BLaER1 treated with 17β-estradiol and CSF1 and Interleukin-3, amounts not matched to agents 10 nM and 100 nM (cell line): ENCODE measurements at regions not wholly inside any gene's neighbourhood (a gene's known extent, or its start where the extent isn't known, plus 50 kb on each side); places are given as distances from the start of the nearest gene placed in this dataset.
A peak's percentile ranks its signal among the peaks of the same experiment; 100 is the strongest.
"Not testable (repeated sequence)": the region's sequence is repeated elsewhere in the genome, so short reads cannot be mapped to it uniquely, and the experiment has no call there.

Experiments
- H3K27ac ChIP-seq, 11 experiments: shearing (Covaris generic); formaldehyde crosslinking; 2 replicates each; pipeline ENCODE4 v1.8.1; 2022
- H3K27me3 ChIP-seq, 11 experiments: shearing (Covaris generic); formaldehyde crosslinking; 2 replicates each; pipeline ENCODE4 v1.8.1; 2022
- H3K36me3 ChIP-seq, 11 experiments: shearing (Covaris generic); formaldehyde crosslinking; 2 replicates each; pipeline ENCODE4 v1.8.1; 2022
- H3K4me1 ChIP-seq, 10 experiments: shearing (Covaris generic); formaldehyde crosslinking; 2 replicates each; pipeline ENCODE4 v1.8.1; 2022
- H3K4me2 ChIP-seq, 11 experiments: shearing (Covaris generic); formaldehyde crosslinking; 2 replicates each; pipeline ENCODE4 v1.8.1; 2022
- H3K4me3 ChIP-seq, 10 experiments: shearing (Covaris generic); formaldehyde crosslinking; 2 replicates each; pipeline ENCODE4 v1.8.1; 2022
- H3K9ac ChIP-seq, 11 experiments: shearing (Covaris generic); formaldehyde crosslinking; 2 replicates each; pipeline ENCODE4 v1.8.1; 2022
- H3K9me3 ChIP-seq, 11 experiments: shearing (Covaris generic); formaldehyde crosslinking; replicated peaks in 1 of 11; 2 replicates each; pipeline ENCODE4 v1.8.1; 2022
- H4K20me1 ChIP-seq, 11 experiments: shearing (Covaris generic); formaldehyde crosslinking; 2 replicates each; pipeline ENCODE4 v1.8.1; 2022
- Cebpa-rat ChIP-seq, 11 experiments: shearing (Covaris generic); IDR thresholded peaks; 2 replicates each; pipeline ENCODE4 v1.8.1; 2022

DNA sequence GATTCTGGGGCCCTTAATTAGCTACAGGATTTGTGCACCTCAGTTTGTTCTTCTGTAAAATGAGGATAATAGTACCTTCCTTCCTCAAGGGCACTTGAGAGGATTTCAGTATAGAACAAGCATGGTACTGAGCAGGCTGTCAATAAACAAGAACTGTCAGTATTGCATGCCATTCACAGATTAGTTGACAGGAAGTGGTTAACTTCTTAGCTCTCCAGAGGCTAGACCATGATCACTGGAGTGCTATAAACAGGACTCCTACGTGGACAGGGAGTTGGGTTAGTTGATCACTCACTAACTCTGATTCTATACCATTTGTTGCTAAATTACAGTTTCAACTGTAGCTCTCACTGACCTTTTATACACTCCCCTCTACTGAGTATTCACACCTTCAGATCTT, 126.2 kb upstream of the DAB1 start:
- Histone ChIP-seq H3K27ac (no peak overlapping the region), H3K27me3 (no peaks in the 10 kb centered on the region), H3K9ac (no peak overlapping the region), H3K4me3 (no peak overlapping the region), H3K4me1 (peaks cover 8 to 37% (median 26%) of the 10 kb centered on the region in 10 experiments; a peak in 19 of 20 replicates), H3K9me3 (no peaks in the 10 kb centered on the region), H4K20me1 (no peaks in the 10 kb centered on the region), H3K4me2 (peak overlapping the region; percentile 30 to 71 (median 48)), H3K36me3 (no peaks in the 10 kb centered on the region)
- TF ChIP-seq Cebpa-rat (IDR thresholded peaks at IDR 0.05) = no peak

DNA sequence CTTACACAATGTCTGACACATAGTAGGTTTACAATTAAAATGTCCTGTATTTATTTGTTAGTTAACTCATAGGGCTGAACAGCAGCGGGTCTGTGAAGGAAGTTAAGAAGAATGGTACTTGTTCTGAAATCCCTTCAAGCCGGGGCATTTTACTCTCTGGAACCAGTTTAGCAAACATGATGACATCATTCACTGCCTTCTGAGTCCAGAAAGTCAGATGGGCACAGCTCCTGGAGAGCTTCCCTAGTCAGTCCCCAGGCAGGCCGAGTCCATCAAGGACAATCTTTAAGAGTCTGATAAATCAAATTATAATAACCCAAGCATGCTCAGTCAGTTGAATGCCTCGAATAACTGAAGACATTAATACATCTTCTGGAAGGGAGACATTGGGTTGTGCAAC, 125.4 kb upstream of the DAB1 start:
- no peak for TF ChIP-seq Cebpa-rat (IDR thresholded peaks at IDR 0.05)
- 0 out of 22 replicates have a peak, but pooled peaks cover 0 to 7% (median 0%) of the 10 kb centered on the region in 11 experiments for H3K9me3 ChIP-seq
- no peak overlapping the region for H3K4me3 ChIP-seq
- no peaks in the 10 kb centered on the region for H4K20me1 ChIP-seq
- H3K36me3 ChIP-seq = no peaks in the 10 kb centered on the region
- H3K4me1 ChIP-seq = peaks cover 8 to 37% (median 26%) of the 10 kb centered on the region in 10 experiments; a peak in 19 of 20 replicates
- no peak overlapping the region for H3K27ac ChIP-seq
- H3K4me2 ChIP-seq = peak overlapping the region in 6 of 11 experiments; percentile 38 to 71 (median 62); a peak in 9 of 22 replicates
- H3K9ac ChIP-seq = no peak overlapping the region
- H3K27me3 ChIP-seq = no peaks in the 10 kb centered on the region

DNA sequence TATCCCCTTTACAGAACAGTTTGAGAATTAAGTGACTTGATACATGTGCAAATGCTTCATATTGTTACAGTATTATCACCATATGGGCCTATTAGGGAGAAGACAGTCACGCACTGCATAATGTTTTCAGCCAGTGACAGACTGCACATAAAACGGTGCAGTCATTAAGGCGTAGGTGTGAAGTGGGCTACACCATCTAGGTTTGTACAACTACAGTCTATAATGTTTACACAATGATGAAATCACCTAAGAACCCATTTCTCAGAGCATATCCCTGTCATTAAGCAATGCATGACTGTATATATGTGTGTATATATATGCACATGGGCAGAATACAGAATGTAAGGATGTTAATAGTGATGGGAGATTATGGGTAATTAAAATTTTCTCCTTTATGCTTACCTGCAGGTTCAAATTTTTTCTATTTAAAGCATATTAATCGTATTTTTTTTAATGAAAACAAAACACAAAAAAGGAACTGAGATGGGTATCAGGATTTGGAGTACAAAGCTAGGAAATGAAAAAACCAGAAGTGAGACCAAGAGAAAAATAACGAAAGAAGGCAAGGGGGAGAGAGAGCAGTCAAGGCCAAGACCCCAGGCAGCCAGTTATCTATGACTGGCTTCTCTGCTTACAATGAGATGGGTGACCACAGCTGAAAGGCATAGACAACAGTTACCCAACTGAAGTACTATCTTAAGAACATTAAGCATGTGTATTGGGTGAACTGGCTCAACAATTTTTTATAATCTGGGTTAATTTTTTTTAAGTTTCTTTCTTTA, 122.9 kb upstream of the DAB1 start:
- H4K20me1 ChIP-seq = no peaks in the 10 kb centered on the region
- no peak for TF ChIP-seq Cebpa-rat (IDR thresholded peaks at IDR 0.05)
- H3K4me3 ChIP-seq = no peak overlapping the region
- no peaks in the 10 kb centered on the region for H3K36me3 ChIP-seq
- H3K9me3 ChIP-seq = peaks cover 0 to 9% (median 0%) of the 10 kb centered on the region in 11 experiments; a peak in 1 of 22 replicates
- H3K4me1 ChIP-seq = peaks cover 8 to 37% (median 25%) of the 10 kb centered on the region in 10 experiments; a peak in 19 of 20 replicates
- no peaks in the 10 kb centered on the region for H3K27me3 ChIP-seq
- H3K9ac ChIP-seq = no peak overlapping the region
- peak overlapping the region in 5 of 11 experiments; percentile 2 to 34 (median 13); a peak in 6 of 22 replicates for H3K4me2 ChIP-seq
- no peak overlapping the region for H3K27ac ChIP-seq

DNA sequence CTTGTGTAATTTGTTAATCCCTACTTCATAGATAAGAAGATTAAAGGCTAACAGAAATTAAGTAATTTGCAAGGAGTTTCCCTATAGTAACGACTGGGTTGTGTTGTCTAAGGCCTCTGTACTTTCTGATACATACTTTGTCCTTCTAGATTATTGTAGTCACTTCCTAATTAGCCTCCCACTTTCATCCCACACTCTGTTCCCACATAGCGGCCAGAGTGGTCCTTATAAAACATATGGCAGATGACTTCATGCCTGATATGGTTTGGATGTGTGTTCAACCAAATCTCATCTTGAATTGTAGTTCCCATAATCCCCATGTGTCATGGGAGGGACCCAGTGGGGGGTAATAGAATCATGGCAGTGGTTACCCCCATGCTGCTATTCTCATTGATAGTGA, 120.5 kb upstream of the DAB1 start:
- H3K4me1 ChIP-seq = peaks cover 0 to 20% (median 12%) of the 10 kb centered on the region in 10 experiments; a peak in 14 of 20 replicates
- no peaks in the 10 kb centered on the region for H3K36me3 ChIP-seq
- no peak overlapping the region for H3K9ac ChIP-seq
- TF ChIP-seq Cebpa-rat (IDR thresholded peaks at IDR 0.05) = no peak
- H3K4me3 ChIP-seq = no peak overlapping the region
- no peaks in the 10 kb centered on the region for H4K20me1 ChIP-seq
- no peaks in the 10 kb centered on the region for H3K27me3 ChIP-seq
- no peak overlapping the region for H3K27ac ChIP-seq
- no peak overlapping the region for H3K4me2 ChIP-seq
- peaks cover 0 to 9% (median 0%) of the 10 kb centered on the region in 11 experiments; a peak in 2 of 22 replicates for H3K9me3 ChIP-seq

DNA sequence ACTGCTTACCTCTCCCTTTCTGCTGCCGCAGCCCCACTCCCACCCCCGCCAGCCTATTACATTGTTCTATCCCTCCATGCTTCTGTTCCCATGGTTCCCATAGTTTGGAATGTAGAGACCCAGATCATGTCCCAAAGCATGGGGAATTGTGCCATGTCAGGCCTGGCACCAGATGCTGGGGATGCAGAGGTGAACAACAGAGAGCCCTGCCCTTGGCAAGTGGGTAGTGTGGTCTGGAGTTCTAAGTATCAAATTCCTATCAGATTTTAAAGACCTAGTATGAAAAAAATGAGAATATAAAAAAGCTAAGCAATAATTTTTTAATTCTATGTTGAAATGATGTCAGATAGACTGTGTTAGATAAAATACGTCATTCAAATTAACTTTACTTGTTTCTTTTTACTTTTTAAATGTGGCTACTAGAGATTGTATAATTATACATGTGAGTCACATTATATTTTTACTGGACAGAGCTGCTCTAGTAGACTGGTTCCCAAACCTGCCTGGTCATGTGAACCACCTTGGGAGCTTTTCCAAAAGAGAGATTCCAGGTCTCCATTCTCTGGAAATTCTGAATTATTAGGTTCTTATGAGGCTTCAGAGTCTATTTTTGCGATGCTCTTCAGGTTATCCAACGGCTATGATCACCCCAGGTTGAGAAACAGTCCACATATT, 113.0 kb upstream of the DAB1 start:
- H3K4me2 ChIP-seq = no peak overlapping the region
- H4K20me1 ChIP-seq = no peaks in the 10 kb centered on the region
- no peaks in the 10 kb centered on the region for H3K36me3 ChIP-seq
- H3K4me1 ChIP-seq = no peaks in the 10 kb centered on the region
- no peak overlapping the region for H3K9ac ChIP-seq
- no peak overlapping the region for H3K4me3 ChIP-seq
- H3K9me3 ChIP-seq = peaks cover 0 to 9% (median 0%) of the 10 kb centered on the region in 11 experiments; a peak in 3 of 22 replicates
- H3K27ac ChIP-seq = no peak overlapping the region
- TF ChIP-seq Cebpa-rat (IDR thresholded peaks at IDR 0.05) = no peak
- no peaks in the 10 kb centered on the region for H3K27me3 ChIP-seq

DNA sequence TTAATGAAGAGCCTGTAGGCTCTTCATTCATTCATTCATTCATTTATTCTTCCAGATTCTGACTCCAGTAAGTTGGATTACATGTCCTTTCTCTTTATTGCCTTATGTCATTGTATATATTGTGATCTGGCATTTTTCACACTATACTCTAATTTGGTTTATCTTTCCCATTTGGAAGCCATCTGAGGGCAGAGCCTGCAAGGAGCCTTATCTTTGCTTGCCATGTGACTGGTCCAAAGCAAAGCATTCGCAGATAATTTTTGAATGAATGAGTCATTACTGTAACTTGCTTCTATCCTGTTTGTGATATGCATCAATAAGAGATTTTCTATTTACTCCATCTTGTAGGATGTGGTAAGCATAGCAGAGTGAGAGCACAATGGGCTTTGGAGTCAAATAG, 108.4 kb upstream of the DAB1 start:
- H3K4me1 ChIP-seq = no peaks in the 10 kb centered on the region
- H3K27ac ChIP-seq = no peak overlapping the region
- no peak for TF ChIP-seq Cebpa-rat (IDR thresholded peaks at IDR 0.05)
- no peak overlapping the region for H3K4me2 ChIP-seq
- no peak overlapping the region for H3K4me3 ChIP-seq
- no peaks in the 10 kb centered on the region for H3K27me3 ChIP-seq
- H3K36me3 ChIP-seq = no peaks in the 10 kb centered on the region
- no peaks in the 10 kb centered on the region for H4K20me1 ChIP-seq
- H3K9ac ChIP-seq = no peak overlapping the region
- H3K9me3 ChIP-seq = peaks cover 0 to 18% (median 9%) of the 10 kb centered on the region in 11 experiments; a peak in 11 of 22 replicates

DNA sequence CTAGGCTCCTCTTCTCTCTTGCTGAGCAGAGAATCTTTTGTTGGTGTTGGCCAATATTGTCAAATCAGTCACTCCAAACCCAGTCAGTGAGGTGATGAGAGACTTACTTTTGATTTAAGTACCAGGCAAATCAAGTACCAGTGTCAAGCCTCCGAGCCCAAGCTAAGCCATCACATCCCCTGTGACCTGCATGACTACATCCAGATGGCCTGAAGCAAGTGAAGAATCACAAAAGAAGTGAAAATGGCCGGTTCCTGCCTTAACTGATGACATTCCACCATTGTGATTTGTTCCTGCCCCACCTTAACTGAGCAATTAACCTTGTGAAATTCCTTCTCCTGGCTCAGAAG, 107.0 kb upstream of the DAB1 start:
- H3K9me3 ChIP-seq = peaks cover 0 to 18% (median 9%) of the 10 kb centered on the region in 11 experiments; a peak in 11 of 22 replicates
- not testable (repeated sequence) for H3K36me3 ChIP-seq, H3K4me3 ChIP-seq, H3K27ac ChIP-seq, H4K20me1 ChIP-seq, H3K4me1 ChIP-seq, H3K4me2 ChIP-seq, H3K9ac ChIP-seq, H3K27me3 ChIP-seq

DNA sequence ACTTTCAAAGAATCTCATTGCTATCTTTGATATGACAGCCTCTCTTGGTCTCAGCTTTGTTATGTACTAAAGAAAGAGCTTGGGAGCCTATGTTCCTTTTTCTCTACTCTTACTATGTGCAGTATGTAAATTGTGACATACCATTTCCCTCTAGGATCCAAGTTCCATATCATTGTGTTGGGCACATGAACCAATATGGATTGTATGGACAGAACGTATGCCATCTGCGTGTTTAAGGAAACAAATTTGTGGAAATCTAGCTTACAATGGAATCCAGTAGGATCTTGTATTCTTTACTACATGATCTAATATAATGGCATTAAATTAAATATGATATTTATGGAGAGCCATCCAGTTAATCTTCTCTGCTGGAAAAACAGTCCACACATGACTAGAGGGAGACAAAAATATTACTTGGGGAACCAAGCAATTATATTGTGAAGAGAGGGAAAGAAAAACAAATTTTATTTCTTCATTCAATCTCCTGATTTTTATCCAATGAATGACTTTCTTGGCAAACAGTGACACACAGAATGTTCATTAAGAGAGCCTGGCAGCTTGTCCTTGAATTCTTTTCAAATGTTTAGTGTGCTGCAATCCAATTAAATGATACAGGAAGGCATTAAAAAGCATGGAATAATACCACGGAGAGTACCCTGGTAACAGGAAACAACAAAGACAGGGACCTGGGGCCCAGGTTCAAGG, 106.5 kb upstream of the DAB1 start:
- no peak overlapping the region for H3K4me3 ChIP-seq
- H3K4me1 ChIP-seq = no peaks in the 10 kb centered on the region
- H3K36me3 ChIP-seq = no peaks in the 10 kb centered on the region
- no peaks in the 10 kb centered on the region for H4K20me1 ChIP-seq
- H3K9me3 ChIP-seq = peaks cover 0 to 18% (median 9%) of the 10 kb centered on the region in 11 experiments; a peak in 11 of 22 replicates
- H3K27ac ChIP-seq = no peak overlapping the region
- H3K27me3 ChIP-seq = no peaks in the 10 kb centered on the region
- no peak overlapping the region for H3K4me2 ChIP-seq
- no peak overlapping the region for H3K9ac ChIP-seq
- TF ChIP-seq Cebpa-rat (IDR thresholded peaks at IDR 0.05) = no peak

DNA sequence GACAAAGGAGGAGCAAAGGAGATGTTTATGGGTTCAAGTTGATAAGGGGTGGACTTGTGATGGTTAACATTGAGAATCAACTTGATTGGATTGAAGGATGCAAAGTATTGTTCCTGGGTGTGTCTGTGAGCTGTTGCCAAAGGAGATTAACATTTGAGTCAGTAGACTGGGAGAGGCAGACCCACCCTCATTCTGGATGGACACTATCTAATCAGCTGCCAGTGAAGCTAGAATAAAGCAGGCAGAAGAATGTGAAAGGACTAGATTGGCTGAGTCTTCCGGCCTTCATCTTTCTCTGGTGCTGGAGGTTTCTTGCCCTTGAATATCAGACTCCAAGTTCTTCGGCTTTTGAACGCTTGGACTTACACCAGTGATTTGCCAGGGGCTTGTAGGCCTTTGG, 98.7 kb upstream of the DAB1 start:
- H3K27me3 ChIP-seq = no peaks in the 10 kb centered on the region
- H3K4me1 ChIP-seq = peaks cover 0 to 14% (median 0%) of the 10 kb centered on the region in 10 experiments; a peak in 4 of 20 replicates
- H4K20me1 ChIP-seq = no peaks in the 10 kb centered on the region
- no peak overlapping the region for H3K9ac ChIP-seq
- H3K27ac ChIP-seq = no peak overlapping the region
- no peaks in the 10 kb centered on the region; a peak in 1 of 22 replicates for H3K9me3 ChIP-seq
- no peak for TF ChIP-seq Cebpa-rat (IDR thresholded peaks at IDR 0.05)
- H3K4me3 ChIP-seq = no peak overlapping the region
- no peak overlapping the region for H3K4me2 ChIP-seq
- no peaks in the 10 kb centered on the region for H3K36me3 ChIP-seq
